Left lobe of liver (tissue), 2 donors: ENCODE measurements at regions not wholly inside any gene's neighbourhood (a gene's known extent, or its start where the extent isn't known, plus 50 kb on each side); places are given as distances from the start of the nearest gene placed in this dataset.
A peak's percentile ranks its signal among the peaks of the same experiment; 100 is the strongest.
"Not testable (repeated sequence)": the region's sequence is repeated elsewhere in the genome, so short reads cannot be mapped to it uniquely, and the experiment has no call there.

Experiments used
- ATAC-seq: fragments of 200-7000 bp; cut with Tn5 transposase; one replicate; pipeline ENCODE4 v1.9.1; 2020; ENCODE audit warnings: mild to moderate bottlenecking, moderate library complexity
- DNase-seq: peaks from one replicate; pipeline ENCODE4 v3.0.0-alpha.2; 2020; ENCODE audit warnings: low spot score
- donor health status: DM: no; HTN: no; CAD: no; lungs with moderate emphysema.
- donor health status: DM: no; HTN: yes; CAD: no.

- ATAC-seq (no peak), DNase-seq (no peak)
Observed at GRCh38 chr13:58329746-58330145, 698.2 kb downstream of the PCDH17 start.

- no peak for DNase-seq
Observed at GRCh38 chr13:58340895-58341294, 709.4 kb downstream of the PCDH17 start.

GRCh38 chr13:58341318-58341717 lies 709.8 kb downstream of the PCDH17 start:
- no peak for DNase-seq
- no peak for ATAC-seq

More at GRCh38 chr13:58340895-58341294, 709.4 kb downstream of the PCDH17 start:
- peak; percentile 79 for ATAC-seq

- no peak for DNase-seq
- no peak for ATAC-seq
Observed at GRCh38 chr13:58343076-58343475, 711.5 kb downstream of the PCDH17 start.

- DNase-seq, ATAC-seq: not testable (repeated sequence)
Observed at GRCh38 chr13:58352100-58352499, 720.6 kb downstream of the PCDH17 start.

GRCh38 chr13:58369936-58370335 lies 738.4 kb downstream of the PCDH17 start:
- no peak for ATAC-seq
- no peak for DNase-seq

- no peak for DNase-seq
- peak; percentile 33 for ATAC-seq
Observed at GRCh38 chr13:58376349-58376748, 744.8 kb downstream of the PCDH17 start.

- DNase-seq: no peak
- ATAC-seq: no peak
Observed at GRCh38 chr13:58376775-58377174, 745.2 kb downstream of the PCDH17 start.

- no peak for ATAC-seq
- DNase-seq: no peak
Observed at GRCh38 chr13:58379221-58379620, 747.7 kb downstream of the PCDH17 start.

GRCh38 chr13:58385336-58385735 lies 753.8 kb downstream of the PCDH17 start:
- not testable (repeated sequence) for ATAC-seq, DNase-seq

- ATAC-seq: no peak
- DNase-seq: no peak
Observed at GRCh38 chr13:58397596-58398387, 766.2 kb downstream of the PCDH17 start.

GRCh38 chr13:58399263-58399662 lies 767.7 kb downstream of the PCDH17 start:
- DNase-seq (no peak), ATAC-seq (no peak)

GRCh38 chr13:58406545-58406944 lies 775.0 kb downstream of the PCDH17 start:
- ATAC-seq: no peak
- no peak for DNase-seq

- ATAC-seq: no peak
- DNase-seq: no peak
Observed at GRCh38 chr13:58429917-58430316, 798.4 kb downstream of the PCDH17 start.

- no peak for ATAC-seq
- no peak for DNase-seq
Observed at GRCh38 chr13:58434943-58435342, 803.4 kb downstream of the PCDH17 start.

GRCh38 chr13:58437427-58437826 lies 805.9 kb downstream of the PCDH17 start:
- ATAC-seq: no peak

GRCh38 chr13:58446979-58447378 lies 815.4 kb downstream of the PCDH17 start:
- DNase-seq (no peak), ATAC-seq (no peak)

More at GRCh38 chr13:58437427-58437826, 805.9 kb downstream of the PCDH17 start:
- no peak for DNase-seq

- no peak for DNase-seq
- no peak for ATAC-seq
Observed at GRCh38 chr13:58452123-58452623, 820.6 kb downstream of the PCDH17 start.

- ATAC-seq (no peak), DNase-seq (no peak)
Observed at GRCh38 chr13:58455094-58455493, 823.5 kb downstream of the PCDH17 start.

GRCh38 chr13:58461217-58461616 lies 829.7 kb downstream of the PCDH17 start:
- ATAC-seq (no peak), DNase-seq (no peak)

GRCh38 chr13:58463841-58464240 lies 832.3 kb downstream of the PCDH17 start:
- DNase-seq: no peak
- ATAC-seq: no peak

GRCh38 chr13:58467176-58467575 lies 835.6 kb downstream of the PCDH17 start:
- ATAC-seq (no peak), DNase-seq (no peak)

GRCh38 chr13:58472483-58472882 lies 840.9 kb downstream of the PCDH17 start:
- DNase-seq (no peak), ATAC-seq (no peak)
